ENCODE measurements at regions not wholly inside any gene's neighbourhood (a gene's known extent, or its start where the extent isn't known, plus 50 kb on each side); places are given as distances from the start of the nearest gene placed in this dataset.
A peak's percentile ranks its signal among the peaks of the same experiment; 100 is the strongest.
"Not testable (repeated sequence)": the region's sequence is repeated elsewhere in the genome, so short reads cannot be mapped to it uniquely, and the experiment has no call there.

DNA sequence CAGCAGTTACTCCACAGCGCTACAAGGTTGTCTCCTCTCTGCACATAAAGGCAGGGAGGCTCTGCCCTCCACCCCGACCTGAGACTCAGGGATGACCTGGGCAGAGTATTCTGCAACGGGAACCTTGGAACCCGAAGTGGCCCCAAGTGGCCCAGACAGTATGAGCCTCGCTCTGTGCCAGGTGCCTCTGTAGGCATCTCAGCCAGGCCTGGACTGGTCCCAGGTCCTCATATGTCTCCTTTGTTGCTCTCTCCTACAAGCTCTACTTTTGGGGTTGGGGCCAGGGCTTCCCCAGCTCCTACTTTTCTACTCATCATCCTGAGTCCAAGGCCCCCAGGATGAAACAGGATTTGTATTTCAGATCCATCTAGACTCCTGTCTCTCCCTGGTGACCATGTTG lies 241.5 kb upstream of the PRSS1 start:
- no peak overlapping the region for H3K4me3 ChIP-seq (ENCODE audit: insufficient read depth, low read depth, low read length)

DNA sequence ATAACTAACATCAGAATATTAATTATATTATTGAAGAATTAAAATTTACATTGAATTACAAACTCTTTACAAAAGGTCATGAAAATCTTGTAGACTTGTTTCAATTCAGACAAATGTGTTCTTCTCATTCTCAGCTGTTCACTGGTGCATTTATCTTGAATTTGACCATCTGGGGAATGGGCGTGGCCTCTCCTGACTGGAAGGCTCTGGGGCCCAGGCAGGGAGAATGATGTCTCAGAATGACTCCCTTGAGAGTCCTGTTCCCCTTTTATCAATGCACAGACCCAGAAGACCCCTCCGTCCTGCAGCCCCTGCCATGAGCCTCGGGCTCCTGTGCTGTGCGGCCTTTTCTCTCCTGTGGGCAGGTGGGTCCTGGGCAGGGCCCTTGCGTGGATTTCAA lies 242.2 kb upstream of the PRSS1 start:
- H3K4me3 ChIP-seq (ENCODE audit: insufficient read depth, low read depth, low read length); DNase-seq; H3K36me3 ChIP-seq (replicated peaks; ENCODE audit: control insufficient read depth, insufficient read depth, low read length); H3K27me3 ChIP-seq (ENCODE audit: control insufficient read depth, insufficient read depth, low read length): not testable (repeated sequence)

More for the DNA sequence above, 241.5 kb upstream of the PRSS1 start:
- DNase-seq, result no peak
- Histone ChIP-seq H3K27me3 (ENCODE audit: control insufficient read depth, insufficient read depth, low read length) (no peaks in the 10 kb centered on the region), H3K36me3 (replicated peaks; ENCODE audit: control insufficient read depth, insufficient read depth, low read length) (no peaks in the 10 kb centered on the region)

DNA sequence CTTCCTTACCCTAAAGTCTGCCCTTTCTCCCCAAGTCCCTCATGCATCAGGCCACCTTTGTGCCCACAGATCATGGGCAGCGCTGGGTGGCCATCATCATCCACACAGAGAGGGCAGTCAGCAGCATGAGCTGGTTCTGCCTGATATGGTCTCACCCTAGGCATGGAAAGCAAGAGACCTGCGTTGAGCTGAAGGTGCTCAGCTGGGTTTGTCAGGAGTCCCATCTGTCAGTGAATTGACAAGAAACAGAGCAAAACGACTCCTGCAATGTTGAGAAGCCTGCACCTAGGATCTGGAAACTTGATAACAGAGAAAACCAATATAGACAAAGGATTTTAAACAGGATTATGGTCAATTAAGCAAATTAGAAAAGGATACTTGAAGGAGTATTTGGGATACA lies 242.7 kb upstream of the PRSS1 start:
- H3K4me3 ChIP-seq (ENCODE audit: insufficient read depth, low read depth, low read length), result no peak overlapping the region
- no peaks in the 10 kb centered on the region for H3K36me3 ChIP-seq (replicated peaks; ENCODE audit: control insufficient read depth, insufficient read depth, low read length)
- DNase-seq, result no peak
- H3K27me3 ChIP-seq (ENCODE audit: control insufficient read depth, insufficient read depth, low read length), result no peaks in the 10 kb centered on the region

DNA sequence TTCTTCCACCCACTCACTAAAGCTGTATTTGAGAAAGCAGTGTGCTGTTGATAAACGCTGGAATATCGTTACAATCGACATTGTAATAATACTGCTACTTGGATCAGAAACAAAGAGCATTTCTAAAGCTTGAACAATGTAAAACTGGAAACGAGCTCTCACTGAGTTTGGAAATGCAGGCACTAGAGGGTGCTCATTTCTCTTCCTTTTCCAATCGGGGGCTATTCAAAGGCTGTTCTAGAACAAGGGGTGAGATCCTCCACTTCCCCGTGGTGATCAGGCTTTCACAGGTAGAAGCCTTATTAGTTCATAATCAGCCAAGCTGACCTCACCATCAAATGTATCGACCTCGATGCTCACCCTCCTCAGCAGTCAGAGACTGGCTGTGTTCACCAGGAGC lies 245.3 kb upstream of the PRSS1 start:
- H3K4me3 ChIP-seq (ENCODE audit: insufficient read depth, low read depth, low read length); H3K27me3 ChIP-seq (ENCODE audit: control insufficient read depth, insufficient read depth, low read length); H3K36me3 ChIP-seq (replicated peaks; ENCODE audit: control insufficient read depth, insufficient read depth, low read length); DNase-seq: not testable (repeated sequence)

DNA sequence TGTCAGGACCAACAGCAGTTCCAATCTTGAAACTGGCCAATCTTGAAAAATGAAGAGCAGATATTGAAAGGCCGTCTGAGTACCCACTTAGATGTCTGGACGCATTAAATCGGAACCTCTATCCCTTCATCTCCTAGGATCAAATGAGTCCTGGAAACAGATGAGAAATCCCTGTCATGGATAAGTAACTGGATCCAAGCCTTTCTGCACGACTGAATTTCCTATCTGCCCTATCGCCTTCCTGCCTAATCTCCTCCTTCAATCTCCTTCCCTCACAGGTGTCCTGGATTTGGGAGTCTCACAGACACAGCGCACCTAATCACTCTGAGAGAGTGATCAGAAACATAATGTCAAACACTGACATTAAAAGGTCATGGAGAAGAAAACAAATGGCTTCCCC lies 245.2 kb upstream of the PRSS58 start:
- Histone ChIP-seq H3K27me3 (ENCODE audit: control insufficient read depth, insufficient read depth, low read length) (no peaks in the 10 kb centered on the region), H3K36me3 (replicated peaks; ENCODE audit: control insufficient read depth, insufficient read depth, low read length) (no peaks in the 10 kb centered on the region), H3K4me3 (ENCODE audit: insufficient read depth, low read depth, low read length) (no peak overlapping the region)
- no peak for DNase-seq

DNA sequence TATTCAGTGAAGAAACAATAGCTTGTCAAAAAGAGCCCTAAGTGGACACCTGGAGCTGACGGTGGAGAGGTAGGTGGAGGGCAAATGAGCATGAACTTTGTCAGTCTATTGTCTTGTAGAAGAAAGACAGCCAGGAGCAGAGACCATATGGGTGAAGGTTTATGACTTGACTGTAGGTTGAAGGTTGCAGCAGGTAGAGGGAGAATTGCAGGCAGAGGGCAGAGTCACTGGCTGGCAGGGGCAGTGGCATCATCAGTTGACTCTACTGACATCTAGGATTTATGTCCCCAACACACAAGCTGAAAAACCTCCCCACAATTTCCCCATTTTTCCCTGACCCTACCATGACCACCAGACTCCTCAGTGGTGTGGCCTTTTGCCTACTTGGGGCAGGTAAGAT lies 243.6 kb upstream of the PRSS58 start:
- DNase-seq, result no peak
- no peaks in the 10 kb centered on the region for H3K27me3 ChIP-seq (ENCODE audit: control insufficient read depth, insufficient read depth, low read length)
- no peaks in the 10 kb centered on the region for H3K36me3 ChIP-seq (replicated peaks; ENCODE audit: control insufficient read depth, insufficient read depth, low read length)
- H3K4me3 ChIP-seq (ENCODE audit: insufficient read depth, low read depth, low read length), result no peak overlapping the region

DNA sequence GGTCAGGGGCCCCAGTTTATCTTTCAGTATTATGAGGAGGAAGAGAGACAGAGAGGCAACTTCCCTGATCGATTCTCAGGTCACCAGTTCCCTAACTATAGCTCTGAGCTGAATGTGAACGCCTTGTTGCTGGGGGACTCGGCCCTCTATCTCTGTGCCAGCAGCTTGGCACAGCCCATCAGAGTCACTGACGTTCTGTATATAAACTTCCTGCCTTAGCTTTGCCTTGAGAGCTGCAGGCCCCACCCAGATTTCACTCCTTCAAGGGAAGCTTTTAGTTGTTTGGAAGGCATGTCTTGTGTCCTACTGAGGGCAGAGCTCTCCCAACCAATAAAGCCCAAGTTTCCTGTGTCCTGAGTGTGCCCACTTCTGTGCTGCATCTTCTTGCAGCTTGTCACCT lies 242.5 kb upstream of the PRSS58 start:
- Histone ChIP-seq H3K27me3 (ENCODE audit: control insufficient read depth, insufficient read depth, low read length) (peaks cover 3% of the 10 kb centered on the region; the same call in 1 of the 2 replicates), H3K4me3 (ENCODE audit: insufficient read depth, low read depth, low read length) (no peak overlapping the region), H3K36me3 (replicated peaks; ENCODE audit: control insufficient read depth, insufficient read depth, low read length) (no peaks in the 10 kb centered on the region)
- no peak for DNase-seq

DNA sequence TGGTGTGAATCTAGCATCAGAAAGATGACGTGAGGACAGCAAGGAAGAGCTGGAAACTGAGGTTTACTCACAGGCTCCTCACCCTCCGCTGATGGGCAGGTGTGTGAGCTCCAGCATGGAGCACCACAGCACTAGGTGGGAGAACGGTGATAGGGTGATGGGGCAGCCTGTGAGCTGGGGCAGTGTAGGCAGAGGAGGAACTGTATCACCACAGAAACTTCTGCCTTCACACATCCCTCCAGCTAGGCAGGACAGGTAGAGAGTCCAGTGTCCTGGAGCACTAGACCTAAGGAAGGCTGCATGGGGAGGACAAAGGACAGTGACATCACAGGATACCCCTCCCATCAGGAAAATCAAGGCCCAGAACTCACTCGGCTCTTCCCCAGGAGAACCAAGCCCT lies 241.8 kb upstream of the PRSS58 start:
- Histone ChIP-seq H3K36me3 (replicated peaks; ENCODE audit: control insufficient read depth, insufficient read depth, low read length) (no peaks in the 10 kb centered on the region), H3K4me3 (ENCODE audit: insufficient read depth, low read depth, low read length) (no peak overlapping the region), H3K27me3 (ENCODE audit: control insufficient read depth, insufficient read depth, low read length) (peaks cover 3% of the 10 kb centered on the region; the same call in 1 of the 2 replicates)
- no peak for DNase-seq

DNA sequence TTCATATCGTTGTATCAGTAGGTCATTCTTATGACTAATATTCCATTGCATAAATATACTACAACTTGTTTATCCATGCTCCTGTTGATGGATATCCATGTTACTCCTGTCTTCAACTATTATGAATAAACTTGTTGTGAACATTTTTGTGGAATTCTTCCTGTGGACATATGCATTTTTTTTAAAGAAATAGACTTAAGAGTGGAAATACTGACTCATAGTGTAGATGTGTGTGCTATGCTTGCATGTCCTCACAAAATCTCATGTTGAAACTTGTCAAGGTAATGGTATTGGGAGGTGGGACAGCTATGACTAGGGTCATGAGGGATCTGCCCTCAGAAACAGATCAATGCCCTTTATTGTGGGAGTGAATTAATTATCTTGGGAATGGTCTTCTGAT lies 240.5 kb upstream of the PRSS58 start:
- H3K27me3 ChIP-seq (ENCODE audit: control insufficient read depth, insufficient read depth, low read length), result peaks cover 3% of the 10 kb centered on the region; the same call in 1 of the 2 replicates
- no peak for DNase-seq
- H3K4me3 ChIP-seq (ENCODE audit: insufficient read depth, low read depth, low read length), result no peak overlapping the region
- H3K36me3 ChIP-seq (replicated peaks; ENCODE audit: control insufficient read depth, insufficient read depth, low read length), result no peaks in the 10 kb centered on the region

DNA sequence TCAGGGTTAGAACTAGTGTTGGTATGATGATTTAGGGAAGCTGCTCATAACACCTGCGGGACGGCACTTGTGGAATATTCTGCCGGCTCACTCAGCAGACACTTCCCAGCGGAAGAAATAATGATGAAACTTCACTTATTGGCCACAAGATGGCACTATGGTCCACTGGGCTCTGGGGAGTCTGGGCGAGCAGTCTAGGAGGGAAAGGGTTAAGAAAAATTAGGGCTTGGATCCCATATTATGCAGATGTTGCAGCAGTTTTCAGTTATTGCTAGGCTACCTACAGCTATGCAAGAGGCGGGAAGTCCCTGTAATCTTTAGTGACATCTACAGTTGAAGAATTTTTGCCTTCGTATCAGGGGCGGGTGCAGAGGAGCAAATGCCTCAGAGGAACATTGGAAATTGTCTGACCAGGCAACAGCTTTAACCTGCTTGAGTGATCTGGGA lies 238.7 kb upstream of the PRSS58 start:
- Histone ChIP-seq H3K36me3 (replicated peaks; ENCODE audit: control insufficient read depth, insufficient read depth, low read length) (no peaks in the 10 kb centered on the region), H3K27me3 (ENCODE audit: control insufficient read depth, insufficient read depth, low read length) (peaks cover 3% of the 10 kb centered on the region; the same call in 1 of the 2 replicates), H3K4me3 (ENCODE audit: insufficient read depth, low read depth, low read length) (no peak overlapping the region)
- DNase-seq, result peak; percentile 63

DNA sequence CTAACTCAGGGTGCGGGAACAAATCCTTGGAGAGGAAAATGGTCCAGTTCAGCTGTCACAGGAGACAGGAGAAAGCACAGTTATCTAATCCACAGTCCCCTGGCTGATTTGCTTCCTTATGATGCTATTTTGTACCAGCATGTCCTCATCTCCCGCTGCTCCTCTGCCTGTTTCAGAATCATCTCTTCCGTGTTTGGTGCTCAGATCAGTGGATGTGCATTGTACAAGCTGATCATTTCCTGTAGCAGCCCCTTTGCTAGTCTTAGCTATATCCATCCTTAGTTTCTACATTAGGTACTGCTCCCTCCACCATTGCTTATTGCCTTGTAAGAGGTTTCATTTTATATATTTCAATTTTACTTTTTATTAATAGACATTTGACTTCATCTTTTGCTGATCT lies 238.0 kb upstream of the PRSS58 start:
- H3K36me3 ChIP-seq (replicated peaks; ENCODE audit: control insufficient read depth, insufficient read depth, low read length); H3K27me3 ChIP-seq (ENCODE audit: control insufficient read depth, insufficient read depth, low read length); DNase-seq; H3K4me3 ChIP-seq (ENCODE audit: insufficient read depth, low read depth, low read length): not testable (repeated sequence)

DNA sequence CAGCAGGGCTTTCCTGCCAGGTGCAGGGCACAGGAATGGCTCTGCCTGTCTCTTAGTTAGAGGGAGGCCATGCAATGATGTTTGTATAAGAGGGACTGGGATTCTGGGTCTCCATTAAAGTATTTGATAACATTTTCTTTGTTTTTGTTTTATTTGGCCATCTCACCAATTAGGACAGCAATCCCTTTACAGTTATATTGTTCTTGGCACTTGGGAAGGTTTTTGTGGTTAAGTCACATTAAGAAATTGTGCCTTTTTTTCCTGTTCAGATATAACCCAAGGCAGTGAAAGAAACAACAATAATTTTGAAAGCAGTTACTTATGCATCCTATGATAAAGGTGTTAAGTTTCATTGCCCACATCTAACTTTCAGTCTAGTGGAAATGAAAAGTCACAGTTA lies 237.4 kb upstream of the PRSS58 start:
- not testable (repeated sequence) for H3K36me3 ChIP-seq (replicated peaks; ENCODE audit: control insufficient read depth, insufficient read depth, low read length); H3K4me3 ChIP-seq (ENCODE audit: insufficient read depth, low read depth, low read length); H3K27me3 ChIP-seq (ENCODE audit: control insufficient read depth, insufficient read depth, low read length); DNase-seq

DNA sequence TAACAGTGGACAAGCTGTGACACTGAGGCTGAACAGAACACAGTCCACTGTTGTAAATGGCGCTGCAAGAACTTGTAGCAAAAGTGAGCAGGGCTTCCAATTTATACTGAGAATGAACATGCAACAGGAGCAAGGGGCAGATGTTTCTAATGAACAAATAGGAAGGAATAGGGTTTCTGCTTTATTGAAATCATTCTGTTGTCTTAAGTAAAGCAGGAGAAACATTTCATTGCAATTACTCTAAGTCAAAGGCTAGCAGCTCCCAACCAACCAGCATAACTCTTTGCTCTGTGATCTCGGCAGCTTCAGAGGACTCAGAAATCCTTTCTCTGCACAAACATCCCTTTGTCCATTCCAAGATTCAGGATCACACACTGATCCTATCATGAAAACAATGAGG lies 236.2 kb upstream of the PRSS58 start:
- no peak overlapping the region for H3K4me3 ChIP-seq (ENCODE audit: insufficient read depth, low read depth, low read length)
- no peaks in the 10 kb centered on the region for H3K36me3 ChIP-seq (replicated peaks; ENCODE audit: control insufficient read depth, insufficient read depth, low read length)
- peaks cover 3% of the 10 kb centered on the region; the same call in 1 of the 2 replicates for H3K27me3 ChIP-seq (ENCODE audit: control insufficient read depth, insufficient read depth, low read length)
- no peak for DNase-seq

DNA sequence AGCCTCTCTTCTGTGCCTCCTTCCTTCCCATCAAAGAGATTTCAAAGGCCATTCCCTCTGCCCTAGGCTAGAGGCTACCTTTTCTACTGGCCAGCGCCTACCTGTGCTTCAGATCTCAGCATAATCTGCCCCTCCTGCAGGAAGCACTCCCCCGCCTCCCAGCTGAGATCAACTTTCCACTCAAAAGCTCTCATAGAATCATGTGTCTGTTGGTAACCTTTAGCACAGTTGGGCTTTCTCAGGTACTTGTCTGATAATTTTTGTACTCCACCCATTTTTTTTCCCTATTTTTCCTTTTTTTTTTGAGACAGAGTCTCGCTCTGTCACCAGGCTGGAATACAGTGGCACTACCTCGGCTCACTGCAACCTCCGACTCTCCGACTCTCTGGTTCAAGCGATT lies 231.0 kb upstream of the PRSS58 start:
- Histone ChIP-seq H3K27me3 (ENCODE audit: control insufficient read depth, insufficient read depth, low read length) (no peaks in the 10 kb centered on the region), H3K36me3 (replicated peaks; ENCODE audit: control insufficient read depth, insufficient read depth, low read length) (no peaks in the 10 kb centered on the region), H3K4me3 (ENCODE audit: insufficient read depth, low read depth, low read length) (no peak overlapping the region)
- no peak for DNase-seq

DNA sequence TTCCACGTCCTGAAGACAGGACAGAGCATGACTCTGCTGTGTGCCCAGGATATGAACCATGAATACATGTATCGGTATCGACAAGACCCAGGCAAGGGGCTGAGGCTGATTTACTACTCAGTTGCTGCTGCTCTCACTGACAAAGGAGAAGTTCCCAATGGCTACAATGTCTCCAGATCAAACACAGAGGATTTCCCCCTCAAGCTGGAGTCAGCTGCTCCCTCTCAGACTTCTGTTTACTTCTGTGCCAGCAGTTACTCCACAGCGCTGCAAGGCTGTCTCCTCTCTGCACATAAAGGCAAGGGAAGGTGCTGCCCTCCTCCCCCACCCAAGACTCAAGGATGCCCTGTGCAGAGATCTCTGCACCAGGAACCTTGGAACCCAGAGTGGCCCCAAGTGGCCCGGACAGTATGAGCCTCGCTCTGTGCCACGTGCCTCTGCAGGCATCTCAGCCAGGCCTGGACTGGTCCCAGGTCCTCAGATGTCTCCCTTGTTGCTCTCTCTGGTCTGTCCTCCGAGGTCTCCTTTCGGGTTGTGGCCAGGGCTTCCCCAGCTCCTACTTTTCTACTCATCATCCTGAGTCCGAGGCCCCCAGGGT lies 230.3 kb upstream of the PRSS58 start:
- no peaks in the 10 kb centered on the region for H3K27me3 ChIP-seq (ENCODE audit: control insufficient read depth, insufficient read depth, low read length)
- H3K4me3 ChIP-seq (ENCODE audit: insufficient read depth, low read depth, low read length), result no peak overlapping the region
- H3K36me3 ChIP-seq (replicated peaks; ENCODE audit: control insufficient read depth, insufficient read depth, low read length), result no peaks in the 10 kb centered on the region
- no peak for DNase-seq

DNA sequence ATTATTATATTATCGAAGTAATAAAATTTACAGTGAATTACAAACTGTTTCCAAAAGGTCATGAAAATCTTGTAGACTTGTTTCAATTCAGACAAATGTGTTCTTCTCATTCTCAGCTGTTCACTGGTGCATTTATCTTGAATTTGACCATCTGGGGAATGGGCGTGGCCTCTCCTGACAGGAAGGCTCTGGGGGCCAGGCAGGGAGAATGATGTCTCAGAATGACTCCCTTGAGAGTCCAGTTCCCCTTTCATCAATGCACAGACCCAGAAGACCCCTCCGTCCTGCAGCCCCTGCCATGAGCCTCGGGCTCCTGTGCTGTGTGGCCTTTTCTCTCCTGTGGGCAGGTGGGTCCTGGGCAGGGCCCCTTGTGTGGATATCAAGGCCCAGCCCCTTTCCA lies 229.7 kb upstream of the PRSS58 start:
- H3K36me3 ChIP-seq (replicated peaks; ENCODE audit: control insufficient read depth, insufficient read depth, low read length); H3K4me3 ChIP-seq (ENCODE audit: insufficient read depth, low read depth, low read length); DNase-seq; H3K27me3 ChIP-seq (ENCODE audit: control insufficient read depth, insufficient read depth, low read length): not testable (repeated sequence)

All from H7 (cell line).